ENCODE measurements at regions not wholly inside any gene's neighbourhood (a gene's known extent, or its start where the extent isn't known, plus 50 kb on each side); places are given as distances from the start of the nearest gene placed in this dataset.
"Not testable (repeated sequence)": the region's sequence is repeated elsewhere in the genome, so short reads cannot be mapped to it uniquely, and the experiment has no call there.

- in situ Hi-C loops (cut with HindIII; ENCODE audit: low pct_unique_long_range_greater_than_20kb, low sequenced_read_pairs) = no loop called here
- peak; percentile 2 for DNase-seq (ENCODE audit: low read depth, low spot score)
Observed at GRCh38 chr10:16063350-16063749, 203.0 kb upstream of the MINDY3 start.

GRCh38 chr10:16083551-16083950 is 223.2 kb upstream of the MINDY3 start:
- in situ Hi-C loops (cut with HindIII; ENCODE audit: low pct_unique_long_range_greater_than_20kb, low sequenced_read_pairs); DNase-seq (ENCODE audit: low read depth, low spot score): not testable (repeated sequence)

- DNase-seq (ENCODE audit: low read depth, low spot score) = peak; percentile 0
- in situ Hi-C loops (cut with HindIII; ENCODE audit: low pct_unique_long_range_greater_than_20kb, low sequenced_read_pairs) = no loop called here
Observed at GRCh38 chr10:16105082-16105481, 244.8 kb upstream of the MINDY3 start.

- DNase-seq (ENCODE audit: low read depth, low spot score) = peak; percentile 60
- in situ Hi-C loops (cut with HindIII; ENCODE audit: low pct_unique_long_range_greater_than_20kb, low sequenced_read_pairs) = no loop called here
Observed at GRCh38 chr10:16116404-16117304, 256.3 kb upstream of the MINDY3 start.

DNA sequence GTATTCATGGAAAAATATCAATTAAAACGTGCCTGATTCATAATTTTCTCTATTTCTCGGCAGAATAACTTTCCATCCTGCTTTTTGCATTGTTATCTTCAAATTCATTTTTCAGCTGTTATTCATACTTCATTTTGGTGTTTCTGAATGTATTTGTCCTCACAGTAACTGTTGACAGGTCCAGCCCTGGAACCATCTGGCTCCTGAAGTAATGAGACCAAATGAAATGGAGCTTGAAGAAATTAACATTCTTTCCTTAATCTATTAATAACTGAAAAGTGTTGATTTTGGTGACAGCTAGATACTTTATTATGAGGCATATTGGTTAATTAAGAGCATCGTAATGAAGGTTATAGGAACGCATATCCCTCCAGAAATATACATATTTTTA is 257.0 kb upstream of the MINDY3 start:
- in situ Hi-C loops (cut with HindIII; ENCODE audit: low pct_unique_long_range_greater_than_20kb, low sequenced_read_pairs) = no loop called here
- DNase-seq (ENCODE audit: low read depth, low spot score) = no peak

GRCh38 chr10:16119445-16119844 is 259.1 kb upstream of the MINDY3 start:
- in situ Hi-C loops (cut with HindIII; ENCODE audit: low pct_unique_long_range_greater_than_20kb, low sequenced_read_pairs) = no loop called here
- no peak for DNase-seq (ENCODE audit: low read depth, low spot score)

DNA sequence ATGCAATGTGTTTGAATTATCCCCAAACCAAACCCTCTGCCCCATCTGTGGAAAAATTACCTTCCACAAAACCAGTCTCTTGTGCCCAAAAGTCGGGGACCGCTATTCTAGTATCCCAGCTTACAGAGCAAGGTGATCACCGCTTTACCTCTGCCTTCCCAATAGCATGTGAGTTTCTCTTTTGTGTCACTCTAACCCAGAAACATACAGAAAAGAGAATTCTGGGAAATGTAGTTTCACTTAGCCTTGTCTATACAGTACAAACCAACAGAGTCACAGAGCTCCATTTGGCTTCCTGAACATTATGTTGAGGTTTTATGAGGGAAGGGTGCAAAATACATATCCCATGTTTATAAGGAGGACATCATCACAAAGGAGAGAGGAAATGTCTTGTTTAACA is 260.3 kb upstream of the MINDY3 start:
- in situ Hi-C loops (cut with HindIII; ENCODE audit: low pct_unique_long_range_greater_than_20kb, low sequenced_read_pairs) = no loop called here
- DNase-seq (ENCODE audit: low read depth, low spot score) = no peak

- no peak for DNase-seq (ENCODE audit: low read depth, low spot score)
- in situ Hi-C loops (cut with HindIII; ENCODE audit: low pct_unique_long_range_greater_than_20kb, low sequenced_read_pairs) = no loop called here
Observed at GRCh38 chr10:16141499-16141898, 281.2 kb upstream of the MINDY3 start.

DNA sequence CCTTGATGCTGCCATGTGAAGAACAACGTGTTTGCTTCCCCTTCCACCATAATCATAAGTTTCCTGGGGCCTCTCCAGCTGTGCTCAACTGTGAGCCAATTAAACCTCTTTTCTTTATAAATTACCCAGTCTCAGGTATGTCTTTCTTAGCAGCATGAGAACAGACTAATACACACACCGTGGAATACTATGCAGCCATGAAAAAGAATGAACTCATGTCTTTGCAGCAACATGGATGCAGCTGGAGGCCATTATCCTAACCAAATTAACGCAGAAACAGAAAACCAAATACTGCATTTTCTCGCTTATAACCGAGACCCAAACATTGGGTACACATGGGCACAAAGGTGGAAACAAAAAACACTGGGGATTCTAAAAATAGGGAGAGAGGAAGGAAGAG is 286.7 kb upstream of the MINDY3 start:
- DNase-seq (ENCODE audit: low read depth, low spot score) = no peak
- in situ Hi-C loops (cut with HindIII; ENCODE audit: low pct_unique_long_range_greater_than_20kb, low sequenced_read_pairs) = no loop called here

DNA sequence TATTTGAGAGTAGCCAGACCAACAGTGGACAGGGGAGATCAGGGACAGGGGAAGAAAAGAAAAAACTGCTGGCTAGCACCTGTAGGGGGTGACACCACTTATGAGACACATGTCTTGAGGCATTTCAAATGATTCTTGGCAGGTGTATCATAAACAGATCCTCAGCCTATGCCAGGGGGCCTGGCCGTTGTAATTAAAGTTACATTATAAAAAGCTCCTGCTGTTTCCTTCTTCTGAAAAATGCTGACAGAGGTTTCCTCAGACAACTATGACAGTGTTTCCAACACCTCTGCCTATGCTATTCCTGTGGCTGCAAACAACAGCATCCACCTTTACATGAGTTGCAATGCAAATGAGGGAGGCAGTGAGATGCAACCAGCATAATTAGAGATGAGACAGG is 281.0 kb upstream of the PTER start:
- in situ Hi-C loops (cut with HindIII; ENCODE audit: low pct_unique_long_range_greater_than_20kb, low sequenced_read_pairs) = no loop called here
- no peak for DNase-seq (ENCODE audit: low read depth, low spot score)

DNA sequence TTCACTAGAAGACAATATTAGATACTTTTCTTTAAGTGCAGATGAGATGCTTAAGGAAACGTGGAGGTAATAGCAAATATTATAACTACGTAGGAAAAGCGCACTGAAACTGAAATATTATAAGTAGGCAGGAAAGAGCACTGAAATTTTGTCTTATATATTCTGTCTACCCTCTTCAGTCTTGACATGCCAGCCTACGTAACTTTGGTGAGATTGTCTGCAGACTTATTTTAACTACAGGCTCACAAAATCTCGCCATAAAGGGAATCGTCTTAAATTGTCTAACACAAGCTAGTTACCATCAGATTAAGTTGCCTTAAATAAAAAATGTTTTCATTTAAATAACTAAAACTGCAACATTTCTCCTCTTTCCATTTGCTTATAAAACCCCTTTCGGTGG is 280.1 kb upstream of the PTER start:
- no peak for DNase-seq (ENCODE audit: low read depth, low spot score)
- in situ Hi-C loops (cut with HindIII; ENCODE audit: low pct_unique_long_range_greater_than_20kb, low sequenced_read_pairs) = no loop called here

- in situ Hi-C loops (cut with HindIII; ENCODE audit: low pct_unique_long_range_greater_than_20kb, low sequenced_read_pairs); DNase-seq (ENCODE audit: low read depth, low spot score): not testable (repeated sequence)
Observed at GRCh38 chr10:16165067-16165466, 271.7 kb upstream of the PTER start.

GRCh38 chr10:16182144-16182543 is 254.7 kb upstream of the PTER start:
- no peak for DNase-seq (ENCODE audit: low read depth, low spot score)
- in situ Hi-C loops (cut with HindIII; ENCODE audit: low pct_unique_long_range_greater_than_20kb, low sequenced_read_pairs) = no loop called here

- no peak for DNase-seq (ENCODE audit: low read depth, low spot score)
- in situ Hi-C loops (cut with HindIII; ENCODE audit: low pct_unique_long_range_greater_than_20kb, low sequenced_read_pairs) = no loop called here
Observed at GRCh38 chr10:16182688-16183087, 254.1 kb upstream of the PTER start.

GRCh38 chr10:16184096-16184597 is 252.7 kb upstream of the PTER start:
- in situ Hi-C loops (cut with HindIII; ENCODE audit: low pct_unique_long_range_greater_than_20kb, low sequenced_read_pairs) = no loop called here
- no peak for DNase-seq (ENCODE audit: low read depth, low spot score)

- in situ Hi-C loops (cut with HindIII; ENCODE audit: low pct_unique_long_range_greater_than_20kb, low sequenced_read_pairs) = no loop called here
- DNase-seq (ENCODE audit: low read depth, low spot score) = no peak
Observed at GRCh38 chr10:16184906-16185305, 251.9 kb upstream of the PTER start.

GRCh38 chr10:16186564-16186963 is 250.2 kb upstream of the PTER start:
- in situ Hi-C loops (cut with HindIII; ENCODE audit: low pct_unique_long_range_greater_than_20kb, low sequenced_read_pairs) = no loop called here
- no peak for DNase-seq (ENCODE audit: low read depth, low spot score)

DNA sequence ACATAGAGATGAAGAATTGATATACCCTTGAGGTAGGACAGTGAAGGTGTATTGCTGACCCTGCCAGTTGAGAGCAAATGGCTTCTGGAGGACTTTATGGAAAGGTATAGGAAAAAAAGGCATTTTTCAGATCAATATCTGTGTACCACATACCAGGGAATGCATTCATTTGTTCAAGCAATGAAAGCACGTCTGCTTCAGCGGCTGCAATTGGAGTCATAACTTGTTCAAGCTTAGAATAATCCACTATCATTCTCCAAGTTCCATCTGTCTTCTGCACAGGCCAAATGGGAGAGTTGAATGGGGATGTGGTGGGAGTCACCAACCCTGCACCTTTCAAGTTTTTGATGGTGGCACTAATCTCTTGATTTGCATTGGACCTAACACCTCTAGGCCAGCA is 249.6 kb upstream of the PTER start:
- in situ Hi-C loops (cut with HindIII; ENCODE audit: low pct_unique_long_range_greater_than_20kb, low sequenced_read_pairs) = no loop called here
- no peak for DNase-seq (ENCODE audit: low read depth, low spot score)

GRCh38 chr10:16192337-16192736 is 244.5 kb upstream of the PTER start:
- in situ Hi-C loops (cut with HindIII; ENCODE audit: low pct_unique_long_range_greater_than_20kb, low sequenced_read_pairs) = no loop called here
- no peak for DNase-seq (ENCODE audit: low read depth, low spot score)

All from SK-MEL-5 (cell line).